ENCODE measurements at regions not wholly inside any gene's neighbourhood (a gene's known extent, or its start where the extent isn't known, plus 50 kb on each side); places are given as distances from the start of the nearest gene placed in this dataset.
"Not testable (repeated sequence)": the region's sequence is repeated elsewhere in the genome, so short reads cannot be mapped to it uniquely, and the experiment has no call there.

DNA sequence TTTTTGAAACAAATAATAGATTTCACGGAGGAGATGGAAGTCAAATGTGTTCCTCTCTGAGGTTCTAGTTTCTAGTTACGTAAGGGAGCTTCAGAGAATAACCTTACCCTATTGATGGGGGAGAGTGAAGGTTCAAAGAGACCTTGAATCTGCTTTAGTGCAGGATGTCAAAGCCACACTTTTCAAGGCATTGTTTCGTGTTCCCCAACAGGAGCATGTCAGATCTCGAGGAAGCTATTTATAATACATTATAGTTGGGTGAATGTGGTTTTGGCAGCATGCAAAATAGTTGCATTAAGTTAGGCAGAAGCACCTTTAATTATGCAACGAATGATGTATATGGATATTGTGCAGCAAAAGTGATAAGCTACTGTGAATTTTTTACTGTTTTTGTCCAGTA, 614.9 kb downstream of the SLC16A7 start:
- no peak overlapping the region for H3K27ac ChIP-seq
- no peak for DNase-seq
- no peaks in the 10 kb centered on the region for H3F3A ChIP-seq (ENCODE audit: insufficient read depth, low read depth)
- H3K9me2 ChIP-seq (ENCODE audit: insufficient read depth), result no peaks in the 10 kb centered on the region
- H3K9me3 ChIP-seq (ENCODE audit: insufficient read depth, low read depth), result peaks cover 3% of the 10 kb centered on the region; the same call in 1 of the 2 replicates
- POLR2A ChIA-PET (ENCODE audit: unreplicated experiment), result no interaction called here
- TF ChIP-seq CTCF (conservative IDR thresholded peaks at IDR 0.05), result no peak
- no peak for TF ChIP-seq EZH2 (IDR thresholded peaks at IDR 0.05; ENCODE audit: low read depth)
- H3K4me1 ChIP-seq (replicated peaks; ENCODE audit: insufficient read depth), result no peaks in the 10 kb centered on the region
- CTCF ChIA-PET, result interaction anchor here (0.7 kb wide), 1 partner anchor 95 kb away, joined by 3 read pairs; no protein-coding TSS in a partner anchor
- no peak overlapping the region for H3K4me2 ChIP-seq
- H3K36me3 ChIP-seq (ENCODE audit: low read depth), result no peaks in the 10 kb centered on the region
- no peaks in the 10 kb centered on the region for H3K79me2 ChIP-seq (ENCODE audit: low read depth)
- intact Hi-C loops (cut with micrococcal nuclease; ENCODE audit: unreplicated experiment), result no loop called here
- BruUV-seq (replicated peaks), result no TSS peak
- no peaks in the 10 kb centered on the region for H3K27me3 ChIP-seq (ENCODE audit: insufficient read depth, low read depth)
- H2AFZ ChIP-seq, result no peak overlapping the region
- no peak overlapping the region for H3K4me3 ChIP-seq
- no peaks in the 10 kb centered on the region for H4K20me1 ChIP-seq (ENCODE audit: insufficient read depth)

DNA sequence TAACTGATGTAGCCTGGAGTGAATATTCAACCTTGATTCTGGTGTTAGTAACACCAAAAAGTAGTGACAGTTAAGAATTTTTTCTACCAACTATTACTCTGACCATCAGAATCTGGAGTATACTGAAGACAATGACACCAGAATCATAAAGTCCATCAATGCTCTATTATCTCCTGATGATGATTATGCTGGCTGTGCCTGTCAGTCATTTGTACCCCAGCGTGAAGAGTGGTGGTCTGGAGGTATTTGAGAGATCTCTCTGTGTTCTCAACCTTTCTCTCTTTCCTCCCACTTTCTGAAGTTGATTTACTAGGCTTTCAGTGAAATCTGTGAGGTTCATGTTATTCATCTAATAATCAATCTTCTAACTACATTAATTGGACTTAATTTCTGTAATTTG, 615.4 kb downstream of the SLC16A7 start:
- intact Hi-C loops (cut with micrococcal nuclease; ENCODE audit: unreplicated experiment), result no loop called here
- Histone ChIP-seq H3K79me2 (ENCODE audit: low read depth) (no peaks in the 10 kb centered on the region), H3K27me3 (ENCODE audit: insufficient read depth, low read depth) (no peaks in the 10 kb centered on the region), H3F3A (ENCODE audit: insufficient read depth, low read depth) (no peaks in the 10 kb centered on the region), H3K4me2 (no peak overlapping the region), H3K36me3 (ENCODE audit: low read depth) (no peaks in the 10 kb centered on the region), H3K9me3 (ENCODE audit: insufficient read depth, low read depth) (no peaks in the 10 kb centered on the region; the same call in 1 of the 2 replicates), H2AFZ (no peak overlapping the region), H3K4me1 (replicated peaks; ENCODE audit: insufficient read depth) (no peaks in the 10 kb centered on the region), H3K4me3 (no peak overlapping the region), H3K9me2 (ENCODE audit: insufficient read depth) (no peaks in the 10 kb centered on the region), H3K27ac (no peak overlapping the region), H4K20me1 (ENCODE audit: insufficient read depth) (no peaks in the 10 kb centered on the region)
- ChIA-PET CTCF (interaction anchor here (0.7 kb wide), 1 partner anchor 94 kb away, joined by 3 read pairs; no protein-coding TSS in a partner anchor), POLR2A (ENCODE audit: unreplicated experiment) (no interaction called here)
- no peak for DNase-seq
- BruUV-seq (replicated peaks), result no TSS peak
- TF ChIP-seq CTCF (conservative IDR thresholded peaks at IDR 0.05), result no peak
- no peak for TF ChIP-seq EZH2 (IDR thresholded peaks at IDR 0.05; ENCODE audit: low read depth)

- Histone ChIP-seq H2AFZ (no peak overlapping the region), H3K27ac (no peak overlapping the region), H3K9me2 (ENCODE audit: insufficient read depth) (no peaks in the 10 kb centered on the region), H3K36me3 (ENCODE audit: low read depth) (no peaks in the 10 kb centered on the region), H3K4me3 (no peak overlapping the region), H3K9me3 (ENCODE audit: insufficient read depth, low read depth) (no peaks in the 10 kb centered on the region; the same call in 1 of the 2 replicates), H3K79me2 (ENCODE audit: low read depth) (no peaks in the 10 kb centered on the region), H3F3A (ENCODE audit: insufficient read depth, low read depth) (no peaks in the 10 kb centered on the region), H3K4me2 (no peak overlapping the region), H3K27me3 (ENCODE audit: insufficient read depth, low read depth) (no peaks in the 10 kb centered on the region), H3K4me1 (replicated peaks; ENCODE audit: insufficient read depth) (no peaks in the 10 kb centered on the region), H4K20me1 (ENCODE audit: insufficient read depth) (no peaks in the 10 kb centered on the region)
- ChIA-PET CTCF (no interaction called here), POLR2A (ENCODE audit: unreplicated experiment) (no interaction called here)
- no TSS peak for BruUV-seq (replicated peaks)
- no peak for DNase-seq
- TF ChIP-seq CTCF (conservative IDR thresholded peaks at IDR 0.05), result no peak
- TF ChIP-seq EZH2 (IDR thresholded peaks at IDR 0.05; ENCODE audit: low read depth), result no peak
- intact Hi-C loops (cut with micrococcal nuclease; ENCODE audit: unreplicated experiment), result no loop called here
Observed at GRCh38 chr12:60212159-60213000, 616.6 kb downstream of the SLC16A7 start.

- H3K4me3 ChIP-seq; BruUV-seq (replicated peaks); POLR2A ChIA-PET (ENCODE audit: unreplicated experiment); H3K4me2 ChIP-seq; DNase-seq; H3K27me3 ChIP-seq (ENCODE audit: insufficient read depth, low read depth); CTCF ChIA-PET; H3K27ac ChIP-seq; H3K36me3 ChIP-seq (ENCODE audit: low read depth); H3K79me2 ChIP-seq (ENCODE audit: low read depth); intact Hi-C loops (cut with micrococcal nuclease; ENCODE audit: unreplicated experiment); H4K20me1 ChIP-seq (ENCODE audit: insufficient read depth); H3F3A ChIP-seq (ENCODE audit: insufficient read depth, low read depth); H2AFZ ChIP-seq; H3K9me2 ChIP-seq (ENCODE audit: insufficient read depth); H3K4me1 ChIP-seq (replicated peaks; ENCODE audit: insufficient read depth); H3K9me3 ChIP-seq (ENCODE audit: insufficient read depth, low read depth): not testable (repeated sequence)
Observed at GRCh38 chr12:60213272-60213671, 617.4 kb downstream of the SLC16A7 start.
